Body of pancreas (tissue), 4 donors: ENCODE measurements at regions not wholly inside any gene's neighbourhood (a gene's known extent, or its start where the extent isn't known, plus 50 kb on each side); places are given as distances from the start of the nearest gene placed in this dataset.

ENCODE experiments used
- CTCF ChIP-seq, 7 experiments: fragments of 450-650 bp in 4 of 7; fragments of 200-600 bp in 3 of 7; sonication (generic) in 3 of 7; IDR thresholded peaks; one replicate each; pipeline ENCODE4 v1.5.1; 2016 to 2019; ENCODE audit warnings: antibody characterized with exemption in 7 of 7
- POLR2A ChIP-seq, 3 donors: fragments of 450-650 bp; IDR thresholded peaks; one replicate each; pipeline ENCODE4 v1.6.1; 2016; ENCODE audit warnings: antibody characterized with exemption in 3 of 3, mild to moderate bottlenecking in 2 of 3

GRCh38 chr7:84678841-84679240, 484.3 kb upstream of the SEMA3A start:
- TF ChIP-seq CTCF (IDR thresholded peaks at IDR 0.05), result no peak
- no peak for TF ChIP-seq POLR2A (IDR thresholded peaks at IDR 0.05)
